ENCODE measurements at regions not wholly inside any gene's neighbourhood (a gene's known extent, or its start where the extent isn't known, plus 50 kb on each side); places are given as distances from the start of the nearest gene placed in this dataset.

- H3K4me3 ChIP-seq, result no peak overlapping the region
- no peak for TF ChIP-seq CTCF (IDR thresholded peaks at IDR 0.05)
- TF ChIP-seq POLR2AphosphoS5 (IDR thresholded peaks at IDR 0.05), result no peak
- TF ChIP-seq EP300 (IDR thresholded peaks at IDR 0.05), result no peak
- no peak for TF ChIP-seq POLR2A (IDR thresholded peaks at IDR 0.05)
- no peak overlapping the region for H3K27ac ChIP-seq
- H3K9me3 ChIP-seq, result no peaks in the 10 kb centered on the region
- H3K4me1 ChIP-seq, result no peaks in the 10 kb centered on the region
- WGBS, result 90% methylated on average over 5 of the region's 5 CpGs
- DNase-seq (ENCODE audit: low spot score in 2 of 2), result no peak
- H3K27me3 ChIP-seq, result peaks cover 9% of the 10 kb centered on the region
- H3K36me3 ChIP-seq, result no peaks in the 10 kb centered on the region
These were observed 217.1 kb upstream of the PFKP start for GRCh38 chr10:2850202-2850601.

- no peaks in the 10 kb centered on the region for H3K36me3 ChIP-seq
- H3K4me3 ChIP-seq, result no peak overlapping the region
- H3K4me1 ChIP-seq, result no peaks in the 10 kb centered on the region
- H3K27me3 ChIP-seq, result no peaks in the 10 kb centered on the region
- 78% methylated on average over 5 of the region's 5 CpGs for WGBS
- no peak overlapping the region for H3K27ac ChIP-seq
- H3K9me3 ChIP-seq, result no peaks in the 10 kb centered on the region
- no peak for DNase-seq (ENCODE audit: low spot score in 2 of 2)
- TF ChIP-seq CTCF (IDR thresholded peaks at IDR 0.05) (no peak), POLR2AphosphoS5 (IDR thresholded peaks at IDR 0.05) (no peak), EP300 (IDR thresholded peaks at IDR 0.05) (no peak), POLR2A (IDR thresholded peaks at IDR 0.05) (no peak)
These were observed 222.4 kb upstream of the PFKP start for GRCh38 chr10:2844925-2845324.

- Histone ChIP-seq H3K4me1 (no peaks in the 10 kb centered on the region), H3K36me3 (no peaks in the 10 kb centered on the region), H3K27me3 (peaks cover 12% of the 10 kb centered on the region), H3K4me3 (no peak overlapping the region), H3K9me3 (no peaks in the 10 kb centered on the region), H3K27ac (no peak overlapping the region)
- DNase-seq (ENCODE audit: low spot score in 2 of 2), result no peak
- 54% methylated on average over 16 of the region's 16 CpGs for WGBS
- TF ChIP-seq POLR2AphosphoS5 (IDR thresholded peaks at IDR 0.05), result no peak
- TF ChIP-seq POLR2A (IDR thresholded peaks at IDR 0.05), result no peak
- no peak for TF ChIP-seq EP300 (IDR thresholded peaks at IDR 0.05)
- TF ChIP-seq CTCF (IDR thresholded peaks at IDR 0.05), result peak in 1 of 2 donors; percentile 43
These were observed 228.1 kb upstream of the PFKP start for GRCh38 chr10:2839081-2839725.

GRCh38 chr10:2837674-2838073 lies 229.7 kb upstream of the PFKP start:
- no peaks in the 10 kb centered on the region for H3K9me3 ChIP-seq
- no peaks in the 10 kb centered on the region for H3K4me1 ChIP-seq
- no peaks in the 10 kb centered on the region for H3K36me3 ChIP-seq
- TF ChIP-seq POLR2AphosphoS5 (IDR thresholded peaks at IDR 0.05), result no peak
- TF ChIP-seq EP300 (IDR thresholded peaks at IDR 0.05), result no peak
- no peak for TF ChIP-seq CTCF (IDR thresholded peaks at IDR 0.05)
- TF ChIP-seq POLR2A (IDR thresholded peaks at IDR 0.05), result no peak
- 60% methylated on average over 7 of the region's 7 CpGs for WGBS
- H3K27ac ChIP-seq, result no peak overlapping the region
- H3K27me3 ChIP-seq, result peaks cover 12% of the 10 kb centered on the region
- H3K4me3 ChIP-seq, result no peak overlapping the region
- DNase-seq (ENCODE audit: low spot score in 2 of 2), result no peak

- H3K4me1 ChIP-seq, result no peaks in the 10 kb centered on the region
- H3K9me3 ChIP-seq, result no peaks in the 10 kb centered on the region
- TF ChIP-seq POLR2AphosphoS5 (IDR thresholded peaks at IDR 0.05) (no peak), EP300 (IDR thresholded peaks at IDR 0.05) (no peak), POLR2A (IDR thresholded peaks at IDR 0.05) (no peak), CTCF (IDR thresholded peaks at IDR 0.05) (no peak)
- H3K4me3 ChIP-seq, result no peak overlapping the region
- WGBS, result 92% methylated on average over 20 of the region's 22 CpGs
- no peak overlapping the region for H3K27ac ChIP-seq
- H3K36me3 ChIP-seq, result no peaks in the 10 kb centered on the region
- no peak for DNase-seq (ENCODE audit: low spot score in 2 of 2)
- H3K27me3 ChIP-seq, result peaks cover 12% of the 10 kb centered on the region
These were observed 230.3 kb upstream of the PFKP start for GRCh38 chr10:2836921-2837662.

Data from suprapubic skin (tissue), 4 donors.